ENCODE measurements at regions not wholly inside any gene's neighbourhood (a gene's known extent, or its start where the extent isn't known, plus 50 kb on each side); places are given as distances from the start of the nearest gene placed in this dataset.

GRCh38 chr5:113776832-113777525 lies 263.5 kb downstream of the YTHDC2 start:
- no peak overlapping the region for H3K4me3 ChIP-seq
- H3K9me3 ChIP-seq: no peaks in the 10 kb centered on the region
- TF ChIP-seq POLR2AphosphoS5 (IDR thresholded peaks at IDR 0.05): no peak
- no peak for TF ChIP-seq CTCF (IDR thresholded peaks at IDR 0.05)
- no peak for TF ChIP-seq POLR2A (IDR thresholded peaks at IDR 0.05)
- TF ChIP-seq EP300 (IDR thresholded peaks at IDR 0.05): no peak
- H3K27me3 ChIP-seq: no peaks in the 10 kb centered on the region
- 52 to 68% (median 58%) methylated on average over 5 of the region's 5 CpGs for WGBS, 5 donors
- no peaks in the 10 kb centered on the region for H3K4me1 ChIP-seq
- intact Hi-C loops (cut with DNase I; ENCODE audit: low total_unique reads): no loop called here
- H3K27ac ChIP-seq: no peak overlapping the region
- peak; percentile 5 to 44 for DNase-seq
- H3K36me3 ChIP-seq: no peaks in the 10 kb centered on the region

GRCh38 chr5:113778147-113778546 lies 264.7 kb downstream of the YTHDC2 start:
- no peak overlapping the region for H3K4me3 ChIP-seq
- no peak for DNase-seq
- no peaks in the 10 kb centered on the region for H3K27me3 ChIP-seq
- TF ChIP-seq POLR2AphosphoS5 (IDR thresholded peaks at IDR 0.05) (no peak), CTCF (IDR thresholded peaks at IDR 0.05) (no peak), POLR2A (IDR thresholded peaks at IDR 0.05) (no peak), EP300 (IDR thresholded peaks at IDR 0.05) (no peak)
- intact Hi-C loops (cut with DNase I; ENCODE audit: low total_unique reads): no loop called here
- no peaks in the 10 kb centered on the region for H3K4me1 ChIP-seq
- no peaks in the 10 kb centered on the region for H3K36me3 ChIP-seq
- no peaks in the 10 kb centered on the region for H3K9me3 ChIP-seq
- H3K27ac ChIP-seq: no peak overlapping the region
- WGBS, 5 donors: 69 to 82% (median 75%) methylated on average over 4 of the region's 4 CpGs

- no peaks in the 10 kb centered on the region for H3K4me1 ChIP-seq
- H3K27me3 ChIP-seq: no peaks in the 10 kb centered on the region
- no peaks in the 10 kb centered on the region for H3K36me3 ChIP-seq
- intact Hi-C loops (cut with DNase I; ENCODE audit: low total_unique reads): no loop called here
- TF ChIP-seq POLR2A (IDR thresholded peaks at IDR 0.05) (no peak), POLR2AphosphoS5 (IDR thresholded peaks at IDR 0.05) (no peak), EP300 (IDR thresholded peaks at IDR 0.05) (no peak), CTCF (IDR thresholded peaks at IDR 0.05) (no peak)
- H3K9me3 ChIP-seq: peaks cover 0 to 6% (median 0%) of the 10 kb centered on the region in 4 donors
- H3K4me3 ChIP-seq: no peak overlapping the region
- no peak overlapping the region for H3K27ac ChIP-seq
- 31 to 48% (median 45%) methylated on average over 5 of the region's 5 CpGs for WGBS, 5 donors
- DNase-seq: no peak
Measured at GRCh38 chr5:113788141-113788655, 274.7 kb downstream of the YTHDC2 start.

GRCh38 chr5:113789769-113790168 lies 276.3 kb downstream of the YTHDC2 start:
- WGBS, 5 donors: 75 to 84% (median 80%) methylated on average over 3 of the region's 3 CpGs
- Histone ChIP-seq H3K27ac (no peak overlapping the region), H3K9me3 (peaks cover 0 to 6% (median 0%) of the 10 kb centered on the region in 4 donors), H3K4me1 (no peaks in the 10 kb centered on the region), H3K36me3 (no peaks in the 10 kb centered on the region), H3K27me3 (no peaks in the 10 kb centered on the region), H3K4me3 (no peak overlapping the region)
- TF ChIP-seq POLR2A (IDR thresholded peaks at IDR 0.05): no peak
- no peak for TF ChIP-seq EP300 (IDR thresholded peaks at IDR 0.05)
- TF ChIP-seq CTCF (IDR thresholded peaks at IDR 0.05): no peak
- TF ChIP-seq POLR2AphosphoS5 (IDR thresholded peaks at IDR 0.05): no peak
- DNase-seq: no peak
- intact Hi-C loops (cut with DNase I; ENCODE audit: low total_unique reads): no loop called here
